Choroid plexus epithelial cell (primary cell): ENCODE measurements at regions not wholly inside any gene's neighbourhood (a gene's known extent, or its start where the extent isn't known, plus 50 kb on each side); places are given as distances from the start of the nearest gene placed in this dataset.
"Not testable (repeated sequence)": the region's sequence is repeated elsewhere in the genome, so short reads cannot be mapped to it uniquely, and the experiment has no call there.

Source experiments
- DNase-seq: peaks from one replicate; pipeline ENCODE4 v3.0.0-alpha.2; 2010; ENCODE audit warnings: low read depth
- H3K4me3 ChIP-seq: 2 replicates; pipeline ENCODE4 v1.5.1; 2011; ENCODE audit warnings: low read depth, mild to moderate bottlenecking, control low read depth, low read length, moderate library complexity
- TF ChIP-seq, protein P1 (sequence below): conservative IDR thresholded peaks from 2 replicates; pipeline ENCODE4 v1.5.1; 2011; ENCODE audit warnings: low read depth, mild to moderate bottlenecking, control low read depth, inconsistent platforms, low read length, moderate library complexity

GRCh38 chr9:108400297-108400696 is 455.5 kb downstream of the ACTL7B start:
- DNase-seq: no peak
- TF ChIP-seq, protein P1, sequence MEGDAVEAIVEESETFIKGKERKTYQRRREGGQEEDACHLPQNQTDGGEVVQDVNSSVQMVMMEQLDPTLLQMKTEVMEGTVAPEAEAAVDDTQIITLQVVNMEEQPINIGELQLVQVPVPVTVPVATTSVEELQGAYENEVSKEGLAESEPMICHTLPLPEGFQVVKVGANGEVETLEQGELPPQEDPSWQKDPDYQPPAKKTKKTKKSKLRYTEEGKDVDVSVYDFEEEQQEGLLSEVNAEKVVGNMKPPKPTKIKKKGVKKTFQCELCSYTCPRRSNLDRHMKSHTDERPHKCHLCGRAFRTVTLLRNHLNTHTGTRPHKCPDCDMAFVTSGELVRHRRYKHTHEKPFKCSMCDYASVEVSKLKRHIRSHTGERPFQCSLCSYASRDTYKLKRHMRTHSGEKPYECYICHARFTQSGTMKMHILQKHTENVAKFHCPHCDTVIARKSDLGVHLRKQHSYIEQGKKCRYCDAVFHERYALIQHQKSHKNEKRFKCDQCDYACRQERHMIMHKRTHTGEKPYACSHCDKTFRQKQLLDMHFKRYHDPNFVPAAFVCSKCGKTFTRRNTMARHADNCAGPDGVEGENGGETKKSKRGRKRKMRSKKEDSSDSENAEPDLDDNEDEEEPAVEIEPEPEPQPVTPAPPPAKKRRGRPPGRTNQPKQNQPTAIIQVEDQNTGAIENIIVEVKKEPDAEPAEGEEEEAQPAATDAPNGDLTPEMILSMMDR: peak; percentile 16

GRCh38 chr9:108399851-108400250 is 455.9 kb downstream of the ACTL7B start:
- DNase-seq: no peak
- TF ChIP-seq, protein P1: no peak
- no peak overlapping the region for H3K4me3 ChIP-seq

More at GRCh38 chr9:108400297-108400696, 455.5 kb downstream of the ACTL7B start:
- H3K4me3 ChIP-seq: no peak overlapping the region

DNA sequence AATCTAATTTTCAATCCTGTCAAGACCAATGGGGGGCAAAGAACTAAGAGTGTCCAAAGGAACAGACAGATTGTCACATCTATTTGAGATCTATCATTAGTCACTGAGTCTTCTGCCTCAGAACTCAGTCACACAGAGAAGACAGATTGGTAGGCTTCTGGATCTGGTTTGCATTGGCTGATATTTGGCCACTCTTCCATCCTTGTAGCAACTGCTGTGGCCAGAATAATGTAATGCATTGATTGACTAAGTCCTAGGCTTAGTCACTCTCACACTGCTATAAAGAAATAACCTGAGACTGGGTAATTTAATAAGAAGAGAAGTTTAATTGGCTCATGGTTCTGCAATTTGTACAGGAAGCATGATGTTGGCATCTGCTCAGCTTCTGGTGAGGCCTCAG is 458.5 kb downstream of the ACTL7B start:
- H3K4me3 ChIP-seq: no peak overlapping the region
- TF ChIP-seq, protein P1: no peak
- no peak for DNase-seq

DNA sequence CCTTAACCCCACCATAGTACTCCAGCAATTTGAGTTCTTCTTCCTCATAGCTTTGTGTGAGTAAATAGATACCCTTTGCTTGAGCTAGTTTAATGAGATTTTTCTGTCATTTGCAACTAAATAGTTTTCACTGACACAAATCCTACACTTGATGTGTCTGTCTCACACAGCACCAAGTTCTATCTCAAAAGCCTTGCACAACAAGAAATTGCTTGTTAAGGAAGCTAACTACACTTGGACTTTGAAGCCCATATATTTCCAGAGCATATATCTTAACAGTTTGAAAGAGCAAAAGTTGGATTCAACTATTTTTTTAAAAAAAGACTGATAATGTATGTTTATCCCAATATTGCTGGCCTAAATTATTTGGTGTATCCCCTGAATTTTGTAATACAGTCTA is 459.2 kb downstream of the ACTL7B start:
- TF ChIP-seq, protein P1: no peak
- no peak for DNase-seq
- H3K4me3 ChIP-seq: no peak overlapping the region

GRCh38 chr9:108396193-108396592 is 459.6 kb downstream of the ACTL7B start:
- H3K4me3 ChIP-seq: no peak overlapping the region
- DNase-seq: no peak
- TF ChIP-seq, protein P1: no peak

DNA sequence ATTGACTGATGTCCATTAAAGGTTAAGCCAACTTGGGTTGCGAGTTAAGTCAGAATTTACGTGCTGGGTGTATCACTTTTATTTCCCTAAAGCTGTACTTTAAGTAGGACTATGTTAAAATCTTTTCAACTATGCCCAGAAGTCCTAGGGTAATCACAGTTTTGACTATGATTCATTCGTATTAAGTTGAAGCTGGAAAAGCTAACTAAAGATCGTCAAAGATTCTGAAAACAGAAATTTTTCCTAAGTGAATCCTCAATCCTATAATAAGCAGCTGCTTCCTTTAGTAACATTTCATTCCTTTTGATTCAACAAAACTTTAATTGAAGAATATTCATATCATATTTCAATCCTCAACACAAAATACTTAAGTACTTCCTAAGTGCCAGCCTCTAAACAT is 460.4 kb downstream of the ACTL7B start:
- no peak overlapping the region for H3K4me3 ChIP-seq

GRCh38 chr9:108394726-108395125 is 461.1 kb downstream of the ACTL7B start:
- H3K4me3 ChIP-seq: no peak overlapping the region
- DNase-seq: no peak
- TF ChIP-seq, protein P1: no peak

More for the DNA sequence above, 460.4 kb downstream of the ACTL7B start:
- no peak for DNase-seq
- TF ChIP-seq, protein P1: no peak

- not testable (repeated sequence) for H3K4me3 ChIP-seq, DNase-seq
Measured at GRCh38 chr9:108393481-108394001, 462.2 kb downstream of the ACTL7B start.
